ENCODE measurements at regions not wholly inside any gene's neighbourhood (a gene's known extent, or its start where the extent isn't known, plus 50 kb on each side); places are given as distances from the start of the nearest gene placed in this dataset.
A peak's percentile ranks its signal among the peaks of the same experiment; 100 is the strongest.

DNA sequence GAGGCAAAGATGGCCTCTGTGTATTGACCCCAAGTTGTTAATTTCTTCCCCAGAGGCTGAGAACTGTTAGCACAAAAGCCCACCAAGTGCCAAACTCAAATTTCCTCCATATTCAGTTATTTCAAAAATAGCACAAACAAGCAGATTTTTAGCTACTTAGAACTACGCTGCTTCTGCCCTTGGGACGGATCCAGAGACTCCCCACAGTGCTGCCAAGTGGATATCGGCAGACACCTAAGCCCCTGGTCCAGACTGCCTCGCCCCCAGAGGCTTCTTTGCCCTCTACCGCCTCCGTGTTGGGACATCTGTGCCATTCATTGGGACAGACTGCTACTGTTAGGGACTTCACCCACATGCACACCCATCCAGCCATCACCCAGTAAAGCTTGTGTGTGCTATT lies 188.3 kb downstream of the POSTN start:
- no peak overlapping the region for H3K27ac ChIP-seq
- TF ChIP-seq CTCF (IDR thresholded peaks at IDR 0.05) (no peak), ZFX (IDR thresholded peaks at IDR 0.05; ENCODE audit: borderline replicate concordance) (no peak)

DNA sequence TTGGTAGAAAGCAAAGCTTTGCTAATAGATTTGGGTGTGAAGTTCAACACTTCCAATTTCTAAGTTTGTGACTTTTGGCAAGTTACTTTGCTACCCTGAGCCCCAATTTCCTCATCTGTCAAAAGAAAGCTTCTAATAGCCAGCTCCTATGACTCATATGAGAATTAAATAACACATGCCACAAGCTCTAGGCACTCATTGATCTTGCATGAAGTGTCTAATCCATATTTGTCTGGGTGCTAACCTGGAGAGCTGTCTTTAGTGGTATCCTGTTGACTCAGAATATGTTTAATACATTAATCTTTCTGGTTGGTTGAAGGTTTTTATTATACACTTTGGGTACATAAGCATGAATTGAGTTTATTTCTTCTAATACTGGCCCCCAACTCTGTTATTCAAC lies 188.8 kb downstream of the POSTN start:
- TF ChIP-seq CTCF (IDR thresholded peaks at IDR 0.05) (no peak), ZFX (IDR thresholded peaks at IDR 0.05; ENCODE audit: borderline replicate concordance) (no peak)
- H3K27ac ChIP-seq = no peak overlapping the region

GRCh38 chr13:37407156-37407555 lies 191.4 kb downstream of the POSTN start:
- H3K27ac ChIP-seq = no peak overlapping the region
- no peak for TF ChIP-seq CTCF (IDR thresholded peaks at IDR 0.05)
- TF ChIP-seq ZFX (IDR thresholded peaks at IDR 0.05; ENCODE audit: borderline replicate concordance) = no peak

- TF ChIP-seq ZFX (IDR thresholded peaks at IDR 0.05; ENCODE audit: borderline replicate concordance) = no peak
- TF ChIP-seq CTCF (IDR thresholded peaks at IDR 0.05) = no peak
- no peak overlapping the region for H3K27ac ChIP-seq
These were observed 192.5 kb downstream of the POSTN start for GRCh38 chr13:37406031-37406430.

GRCh38 chr13:37403776-37404527 lies 194.6 kb downstream of the POSTN start:
- H3K27ac ChIP-seq = peak overlapping the region; percentile 46
- TF ChIP-seq ZFX (IDR thresholded peaks at IDR 0.05; ENCODE audit: borderline replicate concordance) (no peak), CTCF (IDR thresholded peaks at IDR 0.05) (no peak)

DNA sequence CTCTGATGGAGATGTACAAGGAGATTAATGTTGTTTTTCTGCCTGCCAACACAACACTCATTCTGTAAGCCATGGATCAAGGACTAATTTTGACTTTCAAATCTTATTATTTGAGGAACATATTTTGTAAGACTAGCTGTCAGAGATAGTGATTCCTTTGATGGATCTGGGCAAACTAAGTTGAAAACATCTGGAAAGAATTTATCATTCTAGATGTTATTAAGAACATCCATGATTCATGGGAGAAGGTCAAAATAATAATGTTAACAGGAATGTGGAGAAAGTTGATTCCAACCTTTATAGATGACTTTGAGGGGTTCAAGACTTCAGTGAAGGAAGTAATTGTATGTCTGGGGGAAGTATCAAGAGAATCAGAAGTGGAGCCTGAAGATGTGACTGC lies 196.8 kb downstream of the POSTN start:
- TF ChIP-seq CTCF (IDR thresholded peaks at IDR 0.05) = no peak
- TF ChIP-seq ZFX (IDR thresholded peaks at IDR 0.05; ENCODE audit: borderline replicate concordance) = no peak
- no peak overlapping the region for H3K27ac ChIP-seq

GRCh38 chr13:37397535-37397934 lies 201.0 kb downstream of the POSTN start:
- TF ChIP-seq ZFX (IDR thresholded peaks at IDR 0.05; ENCODE audit: borderline replicate concordance) (no peak), CTCF (IDR thresholded peaks at IDR 0.05) (no peak)
- H3K27ac ChIP-seq = no peak overlapping the region
